Activated CD8-positive, alpha-beta memory T cell treated with anti-CD3 and anti-CD28 coated beads for 36 hours (primary cell): ENCODE measurements at regions not wholly inside any gene's neighbourhood (a gene's known extent, or its start where the extent isn't known, plus 50 kb on each side); places are given as distances from the start of the nearest gene placed in this dataset.

ENCODE experiments used
- CTCF ChIA-PET: fragments of 350-600 bp; sonication (Branson Sonifier 250); formaldehyde crosslinking; loops from one replicate; lab custom pipeline; 2021; ENCODE audit warnings: antibody characterized with exemption; lab: Charles Lee
- POLR2A ChIA-PET: fragments of 350-600 bp; sonication (Branson Sonifier 250); formaldehyde crosslinking; loops from one replicate; lab custom pipeline; 2021; ENCODE audit warnings: antibody characterized with exemption; lab: Charles Lee

- ChIA-PET CTCF (interaction anchor here (1.2 kb wide), 1 partner anchor 86 kb away, joined by 3 read pairs; no protein-coding TSS in a partner anchor), POLR2A (no interaction called here)
Measured at GRCh38 chr14:75226755-75227544, 50.5 kb upstream of the TMED10 start.
